Pancreas (tissue), 10 donors: ENCODE measurements at regions not wholly inside any gene's neighbourhood (a gene's known extent, or its start where the extent isn't known, plus 50 kb on each side); places are given as distances from the start of the nearest gene placed in this dataset.

Experiments used
- ATAC-seq, 4 donors: fragments of 200-7000 bp; cut with Tn5 transposase; one replicate each; pipeline versions ENCODE4 v1.8.0 to v1.9.1; 2020; ENCODE audit warnings: mild to moderate bottlenecking in 4 of 4, moderate library complexity in 4 of 4
- DNase-seq, 6 donors: peaks; one replicate each; pipeline ENCODE4 v3.0.0-alpha.2; 2020
- FAIRE-seq: peaks from 2 replicates; lab custom pipeline; 2012; peaks lifted over from hg19 to GRCh38; lab: Jason Lieb, UNC
- H3K27ac ChIP-seq, 4 donors: fragments of 200-600 bp; sonication (generic); 1 replicate in 3 of 4; 2 replicates in 1 of 4; pipeline versions ENCODE4 v1.5.0 to v1.8.0; 2020
- H3K27me3 ChIP-seq, 4 donors: fragments of 200-600 bp; one replicate each; pipeline ENCODE4 v1.8.0; 2021
- H3K36me3 ChIP-seq, 3 donors: fragments of 200-600 bp; sonication (generic) in 1 of 3; one replicate each; pipeline versions ENCODE4 v1.5.0 to v1.8.0; 2020 to 2021
- H3K4me1 ChIP-seq, 3 donors: fragments of 200-600 bp; one replicate each; pipeline ENCODE4 v1.8.0; 2021
- H3K4me3 ChIP-seq, 4 donors: fragments of 200-600 bp; sonication (generic) in 2 of 4; one replicate each; pipeline versions ENCODE4 v1.5.0 to v1.8.0; 2020 to 2021
- H3K9me3 ChIP-seq, 4 donors: fragments of 200-600 bp; one replicate each; pipeline ENCODE4 v1.8.0; 2021
- WGBS, 2 donors: extraction: QIAGEN DNeasy Blood & Tissue Kit; methylation state at CpG; one replicate each; pipeline ENCODE4 v1.1.7; 2013; 5-methylcytosine and 5-hydroxymethylcytosine counted together
- intact Hi-C, 3 donors: fragments of 100-400 bp; cut with DNase I; formaldehyde crosslinking; loops; one replicate each; pipeline versions ENCODE4 v1.11.1 to v1.14.2; 2022
- TF ChIP-seq, protein P1 (sequence below), 4 donors: fragments of 200-600 bp; sonication (generic) in 3 of 4; IDR thresholded peaks; one replicate each; pipeline versions ENCODE4 v1.5.0 to v1.8.0; 2021; ENCODE audit warnings: antibody characterized with exemption in 4 of 4
- donor health status: healthy with polysubstance abuse.
- donor health status: DM: no; HTN: no; CAD: no; lungs with moderate emphysema.
- donor health status: DM: no; HTN: no; CAD: no.
- donor health status: control.
- donor health status: control.
- donor health status: Bipolar disorder and iron deficiency.
- donor health status: DM: yes; HTN: yes; CAD: no.
- donor health status: DM: no; HTN: no; CAD: no.
- donor health status: DM: no; HTN: no; CAD: no.
- donor health status: DM: yes; HTN: yes; CAD: no.

DNA sequence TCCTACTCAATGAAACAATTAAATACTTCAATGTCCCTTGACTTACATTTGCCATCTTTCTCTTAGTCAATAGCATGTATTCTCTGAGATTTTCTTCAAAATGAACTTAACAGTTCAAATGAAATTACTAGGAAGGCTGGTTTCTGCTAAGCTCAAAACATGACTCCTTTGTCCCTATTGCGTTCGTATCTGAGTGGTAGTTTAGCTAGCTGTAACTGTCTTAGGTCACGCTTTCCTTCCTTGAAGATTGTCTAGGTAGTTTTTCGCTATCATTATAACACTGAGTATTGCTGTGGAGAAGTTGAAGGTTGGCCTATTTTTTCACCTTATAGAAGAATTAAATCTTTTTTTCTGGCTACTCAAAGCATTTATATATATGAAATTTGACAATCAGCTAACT, 1535.2 kb downstream of the PLA2G4A start:
- 87 to 92% methylated on average over 4 of the region's 4 CpGs for WGBS, 2 donors
- DNase-seq = no peak
- Histone ChIP-seq H3K27ac (no peak overlapping the region), H3K4me1 (no peaks in the 10 kb centered on the region), H3K9me3 (no peaks in the 10 kb centered on the region), H3K27me3 (no peaks in the 10 kb centered on the region), H3K36me3 (no peaks in the 10 kb centered on the region), H3K4me3 (no peak overlapping the region)
- no peak for ATAC-seq
- FAIRE-seq = no peak
- intact Hi-C loops = no loop called here
- TF ChIP-seq, protein P1, sequence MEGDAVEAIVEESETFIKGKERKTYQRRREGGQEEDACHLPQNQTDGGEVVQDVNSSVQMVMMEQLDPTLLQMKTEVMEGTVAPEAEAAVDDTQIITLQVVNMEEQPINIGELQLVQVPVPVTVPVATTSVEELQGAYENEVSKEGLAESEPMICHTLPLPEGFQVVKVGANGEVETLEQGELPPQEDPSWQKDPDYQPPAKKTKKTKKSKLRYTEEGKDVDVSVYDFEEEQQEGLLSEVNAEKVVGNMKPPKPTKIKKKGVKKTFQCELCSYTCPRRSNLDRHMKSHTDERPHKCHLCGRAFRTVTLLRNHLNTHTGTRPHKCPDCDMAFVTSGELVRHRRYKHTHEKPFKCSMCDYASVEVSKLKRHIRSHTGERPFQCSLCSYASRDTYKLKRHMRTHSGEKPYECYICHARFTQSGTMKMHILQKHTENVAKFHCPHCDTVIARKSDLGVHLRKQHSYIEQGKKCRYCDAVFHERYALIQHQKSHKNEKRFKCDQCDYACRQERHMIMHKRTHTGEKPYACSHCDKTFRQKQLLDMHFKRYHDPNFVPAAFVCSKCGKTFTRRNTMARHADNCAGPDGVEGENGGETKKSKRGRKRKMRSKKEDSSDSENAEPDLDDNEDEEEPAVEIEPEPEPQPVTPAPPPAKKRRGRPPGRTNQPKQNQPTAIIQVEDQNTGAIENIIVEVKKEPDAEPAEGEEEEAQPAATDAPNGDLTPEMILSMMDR (IDR thresholded peaks at IDR 0.05) = no peak

DNA sequence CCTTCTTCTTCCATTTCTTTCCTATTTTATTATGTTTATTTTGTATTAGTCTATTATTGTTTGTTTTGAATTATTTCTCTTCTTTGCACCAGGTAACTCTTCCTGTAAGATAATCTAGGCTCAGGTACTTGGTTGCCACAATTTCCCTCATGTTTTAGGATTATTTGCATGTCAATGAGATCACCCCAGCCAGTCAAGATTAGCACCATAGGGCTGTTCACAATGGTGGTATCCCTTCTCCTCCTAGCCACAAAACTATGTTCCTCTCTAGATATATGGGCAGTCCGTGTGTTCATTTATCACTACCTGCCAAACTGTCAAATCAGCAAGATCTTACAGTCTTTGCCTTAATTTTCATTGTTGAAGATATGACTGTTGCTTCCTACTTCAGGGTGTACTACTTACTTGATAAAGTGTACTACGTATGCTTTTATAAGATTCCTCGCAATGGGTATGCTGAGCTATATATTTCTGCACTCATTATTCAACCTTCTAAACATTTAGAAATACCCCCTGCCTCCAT, 1536.2 kb downstream of the PLA2G4A start:
- Histone ChIP-seq H3K4me3 (no peak overlapping the region), H3K9me3 (no peaks in the 10 kb centered on the region), H3K4me1 (no peaks in the 10 kb centered on the region), H3K27me3 (no peaks in the 10 kb centered on the region), H3K36me3 (no peaks in the 10 kb centered on the region), H3K27ac (no peak overlapping the region)
- intact Hi-C loops = no loop called here
- ATAC-seq = no peak
- DNase-seq = no peak
- WGBS, 2 donors = 57 to 67% methylated on average over 3 of the region's 3 CpGs
- TF ChIP-seq, protein P1 (IDR thresholded peaks at IDR 0.05) = no peak
- no peak for FAIRE-seq

DNA sequence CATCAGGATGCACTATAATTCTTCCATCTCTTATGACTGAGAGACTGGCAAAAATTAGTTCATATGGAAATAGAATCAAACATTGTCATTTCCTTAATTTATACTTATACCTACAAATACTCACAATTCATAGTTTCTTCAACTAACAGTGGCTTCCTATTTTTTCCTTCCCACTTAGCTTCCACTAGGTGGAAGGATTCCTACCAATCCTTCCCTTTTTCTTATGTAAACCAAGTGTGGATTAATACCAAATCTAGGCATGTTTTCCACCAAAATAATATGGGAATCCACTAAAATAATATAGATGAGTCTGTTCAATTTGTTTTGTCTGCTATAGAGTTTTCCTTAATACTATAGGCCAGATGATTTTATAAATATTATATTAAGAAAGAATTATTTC, 1537.1 kb downstream of the PLA2G4A start:
- no peak overlapping the region for H3K4me3 ChIP-seq
- DNase-seq = no peak
- H3K27me3 ChIP-seq = no peaks in the 10 kb centered on the region
- H3K4me1 ChIP-seq = no peaks in the 10 kb centered on the region
- TF ChIP-seq, protein P1 (IDR thresholded peaks at IDR 0.05) = no peak
- intact Hi-C loops = no loop called here
- no peaks in the 10 kb centered on the region for H3K9me3 ChIP-seq
- H3K27ac ChIP-seq = no peak overlapping the region
- no peaks in the 10 kb centered on the region for H3K36me3 ChIP-seq
- FAIRE-seq = peak; percentile 13
- ATAC-seq = no peak

DNA sequence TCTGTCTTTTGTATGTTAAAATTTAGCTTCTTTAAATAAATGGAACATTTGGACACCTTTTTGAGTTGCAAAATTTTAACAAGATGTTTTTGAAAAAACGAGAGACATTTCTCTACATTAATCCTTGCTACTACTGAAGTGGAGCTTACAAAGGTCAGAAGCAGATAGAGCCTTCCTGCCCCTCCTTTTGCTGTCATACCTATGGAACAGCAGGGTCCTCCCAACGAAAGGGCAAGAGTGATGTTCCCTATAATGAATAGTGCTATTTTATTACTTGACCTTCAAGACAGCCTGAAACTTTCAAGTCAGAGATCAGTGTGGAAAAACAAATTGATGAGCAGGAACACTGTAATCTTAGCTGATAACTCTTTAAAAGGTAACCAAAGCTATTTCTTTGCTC, 1538.9 kb downstream of the PLA2G4A start:
- H3K4me1 ChIP-seq = no peaks in the 10 kb centered on the region
- 10 to 17% methylated on average over 2 of the region's 2 CpGs for WGBS, 2 donors
- TF ChIP-seq, protein P1 (IDR thresholded peaks at IDR 0.05) = no peak
- H3K27me3 ChIP-seq = no peaks in the 10 kb centered on the region
- FAIRE-seq (no peak), ATAC-seq (no peak), DNase-seq (no peak)
- H3K36me3 ChIP-seq = no peaks in the 10 kb centered on the region
- H3K4me3 ChIP-seq = no peak overlapping the region
- H3K27ac ChIP-seq = no peak overlapping the region
- no peaks in the 10 kb centered on the region for H3K9me3 ChIP-seq
- intact Hi-C loops = no loop called here

DNA sequence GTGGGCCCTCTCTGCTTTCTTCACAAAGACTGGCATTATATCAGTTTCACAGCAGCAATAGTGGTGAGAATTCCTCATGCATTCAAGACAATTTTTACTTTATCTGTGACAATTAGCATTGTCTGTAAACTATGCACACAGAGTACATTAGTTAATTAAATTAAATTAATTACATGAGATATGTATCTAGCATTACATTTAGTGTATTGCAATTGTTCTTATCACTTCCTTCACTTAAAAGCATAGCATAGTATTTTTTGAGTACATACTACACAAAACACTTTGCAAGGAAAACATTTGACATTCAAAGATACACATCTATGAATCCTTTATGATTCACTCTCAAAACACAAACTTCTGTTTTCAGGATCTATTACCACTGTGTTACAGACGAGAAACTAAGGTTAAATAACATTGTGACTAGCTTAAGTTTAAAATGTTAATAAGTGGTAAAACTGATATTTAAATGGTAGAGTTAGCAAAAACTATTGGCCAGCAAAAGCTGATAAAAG, 1542.6 kb downstream of the PLA2G4A start:
- DNase-seq (no peak), ATAC-seq (no peak), FAIRE-seq (no peak)
- 49 to 57% methylated on average over 1 of the region's 1 CpG for WGBS, 2 donors
- Histone ChIP-seq H3K4me3 (no peak overlapping the region), H3K4me1 (no peaks in the 10 kb centered on the region), H3K27ac (no peak overlapping the region), H3K9me3 (no peaks in the 10 kb centered on the region), H3K27me3 (no peaks in the 10 kb centered on the region), H3K36me3 (no peaks in the 10 kb centered on the region)
- TF ChIP-seq, protein P1 (IDR thresholded peaks at IDR 0.05) = no peak
- intact Hi-C loops = no loop called here
